GM21515 (cell line): ENCODE measurements at regions not wholly inside any gene's neighbourhood (a gene's known extent, or its start where the extent isn't known, plus 50 kb on each side); places are given as distances from the start of the nearest gene placed in this dataset.

Experiments
- ATAC-seq: cut with Tn5 transposase; IDR thresholded peaks from one replicate; pipeline ENCODE4 v1.9.1; 2021; ENCODE audit not compliant: unreplicated experiment

DNA sequence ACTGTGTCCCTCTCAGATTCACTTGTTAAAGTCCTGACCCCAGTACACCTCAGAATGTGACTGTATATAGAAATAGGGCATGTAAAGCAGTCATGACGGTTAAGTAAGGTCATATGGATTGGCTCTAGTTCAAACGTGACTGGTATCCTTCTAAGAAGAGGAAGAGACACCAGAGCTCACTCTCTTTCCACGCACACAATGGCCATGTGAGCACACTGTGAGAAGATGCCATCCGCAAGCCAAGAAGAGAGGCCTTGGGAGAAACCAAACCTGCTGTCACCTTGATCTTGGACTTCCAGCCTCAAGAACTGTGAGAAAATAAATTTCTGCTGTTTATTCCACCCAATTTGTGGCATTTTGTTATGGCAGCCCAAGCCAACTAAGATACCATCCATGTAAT lies 56.8 kb upstream of the IRF2BP2 start:
- ATAC-seq = no peak

DNA sequence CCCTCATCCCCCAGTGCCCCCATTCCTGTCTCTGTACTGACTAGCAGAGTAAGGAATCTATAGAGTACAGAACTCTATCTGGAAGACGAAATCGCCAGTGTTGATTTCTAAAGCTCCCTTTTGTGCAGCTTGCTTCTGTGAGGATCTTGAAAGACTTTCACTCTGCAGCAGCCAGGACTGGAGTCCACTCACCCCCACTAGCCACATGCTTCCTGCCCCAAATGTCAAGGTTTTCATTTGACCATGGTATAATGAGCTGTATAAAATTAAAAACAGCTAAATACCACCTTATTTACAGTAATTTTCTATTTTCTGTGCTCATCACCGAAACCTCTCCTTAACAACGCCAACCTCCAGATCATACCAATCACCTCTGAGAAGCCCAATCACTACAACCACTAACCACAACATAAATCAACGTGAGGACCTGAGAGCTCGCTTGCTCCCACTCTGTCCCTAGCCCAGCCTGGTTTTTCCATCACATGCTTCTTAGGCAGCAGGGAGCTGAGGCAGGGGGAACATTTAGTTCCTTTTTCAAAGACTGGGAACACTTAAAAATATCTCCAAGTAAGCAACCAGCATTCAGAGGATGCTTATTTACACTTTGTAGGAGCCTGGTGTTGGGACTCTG lies 56.1 kb upstream of the IRF2BP2 start:
- ATAC-seq = no peak

DNA sequence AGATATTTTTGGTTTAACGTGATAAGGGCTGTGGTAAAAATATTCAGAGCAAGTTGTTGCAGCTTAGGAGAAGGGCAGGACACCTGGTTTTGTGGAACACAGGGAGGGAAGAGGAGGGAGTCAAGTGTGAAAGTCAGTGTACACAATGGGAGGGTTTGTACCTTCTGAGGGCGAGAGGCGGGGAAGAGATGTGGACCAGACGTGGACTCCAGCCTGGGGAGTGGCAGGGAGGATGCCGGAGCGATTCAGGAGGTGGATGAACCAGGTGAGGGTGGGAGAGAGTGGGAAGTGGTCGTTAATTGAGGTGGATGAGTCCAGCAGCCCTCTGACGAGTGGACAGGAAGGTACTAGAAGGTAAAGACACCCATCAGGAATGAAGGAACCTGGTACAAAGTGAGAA lies 52.2 kb upstream of the IRF2BP2 start:
- no peak for ATAC-seq

DNA sequence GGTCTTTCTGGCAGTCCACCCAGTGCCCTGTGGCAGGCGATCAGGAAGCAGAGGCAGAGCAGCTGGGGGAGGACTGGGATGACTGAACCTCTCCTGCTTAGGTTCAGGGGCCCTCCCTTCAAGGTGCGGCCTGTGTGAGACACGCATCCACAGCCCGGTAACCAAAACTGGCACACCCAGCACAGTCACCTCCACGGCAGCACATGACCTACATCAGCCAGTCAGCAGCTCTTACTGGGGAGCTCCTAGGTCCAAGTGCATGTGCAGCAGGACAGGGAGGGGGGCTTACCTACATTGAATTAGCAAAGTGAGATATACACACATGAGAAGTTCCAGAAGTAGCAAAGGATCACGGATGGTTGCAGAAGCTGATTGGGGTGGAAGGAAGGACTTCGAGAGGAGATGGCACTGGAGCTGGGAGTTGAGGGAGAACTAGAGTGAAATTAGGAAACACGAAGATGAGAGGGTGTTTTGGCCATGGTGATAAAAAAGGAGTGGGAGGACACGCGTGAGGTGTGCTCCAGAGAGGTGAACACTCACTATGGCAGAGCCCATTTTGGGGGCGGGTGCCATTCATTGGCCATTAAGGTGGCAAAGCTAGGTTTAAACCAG lies 51.4 kb upstream of the IRF2BP2 start:
- no peak for ATAC-seq

DNA sequence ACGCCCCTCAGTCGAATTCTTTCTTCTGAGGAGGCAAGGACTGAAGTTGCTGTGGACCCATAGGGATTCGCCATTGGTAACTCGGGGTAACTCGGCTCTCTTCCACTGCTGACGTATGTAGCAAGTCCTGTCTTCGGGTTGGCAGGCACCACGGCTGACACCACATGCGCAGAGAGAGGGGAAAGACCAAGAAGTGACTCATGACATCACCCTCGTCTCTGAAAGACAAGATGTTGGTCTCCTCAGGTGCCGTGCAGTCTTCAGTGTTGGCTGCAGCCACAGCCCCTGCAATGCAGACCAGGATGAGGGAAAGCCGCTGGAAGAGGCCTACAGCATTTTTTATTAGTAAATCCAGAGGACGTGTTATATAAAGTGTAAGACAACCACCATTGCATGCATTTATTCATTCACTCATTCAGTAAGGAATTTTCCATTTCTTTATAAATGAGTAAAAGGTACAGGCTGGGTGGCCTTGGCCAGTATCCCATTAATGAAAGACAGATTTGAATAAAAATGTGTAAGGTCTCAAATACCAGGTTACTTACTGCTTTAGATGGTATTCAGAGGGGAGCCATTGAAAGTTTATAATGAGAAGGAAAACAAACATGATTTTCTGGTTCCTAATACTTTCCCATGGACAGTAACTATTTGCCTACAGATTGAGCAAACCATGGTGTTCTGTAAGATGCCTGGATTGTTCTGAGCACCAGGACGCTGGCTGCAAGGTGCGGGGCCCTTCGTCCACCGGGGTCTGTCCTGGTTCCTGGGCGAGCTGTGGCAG lies 50.7 kb upstream of the IRF2BP2 start:
- no peak for ATAC-seq
